Chondrocyte (in vitro differentiated cells): ENCODE measurements at regions not wholly inside any gene's neighbourhood (a gene's known extent, or its start where the extent isn't known, plus 50 kb on each side); places are given as distances from the start of the nearest gene placed in this dataset.

Experiments used
- DNase-seq: peaks from one replicate; pipeline ENCODE4 v3.0.0; 2021; ENCODE audit warnings: mixed read lengths, low spot score
- H3K27ac Mint-ChIP-seq: one replicate; pipeline ENCODE4 v1.8.0; 2021; ENCODE audit warnings: mild to moderate bottlenecking, moderate library complexity, mixed read lengths; ENCODE audit not compliant: unreplicated experiment
- H3K27me3 Mint-ChIP-seq: 2 replicates; pipeline ENCODE4 v1.8.0; 2021; ENCODE audit warnings: low read depth, mixed read lengths
- H3K36me3 Mint-ChIP-seq: 2 replicates; pipeline ENCODE4 v1.8.0; 2021; ENCODE audit warnings: low read depth, mixed read lengths
- H3K4me1 Mint-ChIP-seq: 2 replicates; pipeline ENCODE4 v1.8.0; 2021; ENCODE audit warnings: low read depth, mild to moderate bottlenecking, mixed read lengths
- H3K4me3 Mint-ChIP-seq: one replicate; pipeline ENCODE4 v1.8.0; 2021; ENCODE audit warnings: mild to moderate bottlenecking, moderate library complexity, mixed read lengths; ENCODE audit not compliant: unreplicated experiment
- H3K9me3 Mint-ChIP-seq: 2 replicates; pipeline ENCODE4 v1.8.0; 2021; ENCODE audit warnings: low read depth, mixed read lengths
- CTCF ChIP-seq: fragments of 200-600 bp; sonication (generic); IDR thresholded peaks from 2 replicates; pipeline ENCODE4 v1.5.0; 2021; ENCODE audit warnings: antibody characterized with exemption, mild to moderate bottlenecking, moderate library complexity

DNA sequence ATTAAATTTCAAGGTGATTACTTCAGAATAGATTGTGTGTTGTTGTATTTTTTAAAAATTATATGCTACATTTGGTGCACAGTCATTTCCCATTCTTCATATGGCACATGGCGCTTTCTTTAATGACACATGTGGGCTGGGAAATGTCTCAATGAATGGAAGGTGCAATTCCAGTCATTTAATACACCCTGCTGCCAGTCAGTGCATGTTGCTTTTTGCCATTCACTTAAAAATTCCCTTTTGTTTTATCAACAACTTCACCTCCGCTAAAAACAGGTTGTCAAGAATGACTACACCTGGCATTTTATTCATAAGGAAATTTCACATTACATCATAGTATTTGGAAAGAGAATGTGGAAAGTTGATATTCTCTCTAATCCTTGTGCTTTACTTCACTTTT is 716.4 kb upstream of the ADAMTS5 start:
- Mint-ChIP-seq H3K9me3 (peaks cover 12% of the 10 kb centered on the region), H3K4me3 (no peak overlapping the region), H3K27me3 (no peaks in the 10 kb centered on the region), H3K27ac (no peak overlapping the region), H3K4me1 (peaks cover 10% of the 10 kb centered on the region), H3K36me3 (peaks cover 4% of the 10 kb centered on the region)
- DNase-seq, result no peak
- no peak for TF ChIP-seq CTCF

DNA sequence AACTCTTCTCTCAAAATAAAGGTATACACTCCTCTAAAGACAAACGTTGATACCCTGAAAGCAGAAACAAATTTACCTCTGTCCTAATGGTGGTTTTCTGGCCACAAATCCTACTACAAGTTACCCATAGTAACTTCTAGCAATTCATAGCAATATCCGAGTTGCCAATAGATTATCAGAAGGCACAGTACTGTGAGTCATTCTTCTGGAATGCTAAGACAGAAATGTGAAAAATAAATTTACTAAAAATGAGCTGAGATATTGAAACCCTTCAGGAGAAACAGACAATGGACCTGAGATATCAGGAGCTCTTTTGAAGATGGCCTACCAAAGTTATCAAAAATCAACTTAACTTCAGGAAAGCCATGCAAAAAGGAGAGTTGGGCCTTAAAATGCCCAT is 715.0 kb upstream of the ADAMTS5 start:
- Mint-ChIP-seq H3K4me3 (no peak overlapping the region), H3K36me3 (peaks cover 1% of the 10 kb centered on the region), H3K27ac (no peak overlapping the region), H3K4me1 (peaks cover 18% of the 10 kb centered on the region), H3K27me3 (no peaks in the 10 kb centered on the region), H3K9me3 (peaks cover 9% of the 10 kb centered on the region)
- no peak for TF ChIP-seq CTCF
- DNase-seq, result no peak

DNA sequence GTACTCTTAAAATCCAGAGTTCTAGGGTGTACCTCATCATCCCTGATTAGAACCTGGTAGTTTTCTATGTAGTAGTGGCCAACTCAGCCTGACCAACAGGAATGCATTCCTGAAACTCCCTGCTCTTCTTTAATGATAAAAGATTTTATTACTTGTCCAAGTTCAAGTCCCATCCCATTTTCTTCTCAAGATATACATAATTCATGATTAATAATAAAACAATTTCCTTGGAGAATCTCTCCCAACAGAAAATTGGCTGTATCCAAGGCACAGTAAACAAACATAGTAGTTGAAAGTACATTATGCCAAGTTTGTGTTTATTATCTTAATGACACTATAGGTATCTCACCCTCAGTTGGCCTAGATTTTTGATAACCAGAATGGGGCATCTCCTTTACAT is 714.1 kb upstream of the ADAMTS5 start:
- Mint-ChIP-seq H3K9me3 (peaks cover 5% of the 10 kb centered on the region), H3K4me1 (peaks cover 19% of the 10 kb centered on the region), H3K27me3 (no peaks in the 10 kb centered on the region), H3K4me3 (no peak overlapping the region), H3K36me3 (peaks cover 1% of the 10 kb centered on the region), H3K27ac (no peak overlapping the region)
- no peak for TF ChIP-seq CTCF
- no peak for DNase-seq

DNA sequence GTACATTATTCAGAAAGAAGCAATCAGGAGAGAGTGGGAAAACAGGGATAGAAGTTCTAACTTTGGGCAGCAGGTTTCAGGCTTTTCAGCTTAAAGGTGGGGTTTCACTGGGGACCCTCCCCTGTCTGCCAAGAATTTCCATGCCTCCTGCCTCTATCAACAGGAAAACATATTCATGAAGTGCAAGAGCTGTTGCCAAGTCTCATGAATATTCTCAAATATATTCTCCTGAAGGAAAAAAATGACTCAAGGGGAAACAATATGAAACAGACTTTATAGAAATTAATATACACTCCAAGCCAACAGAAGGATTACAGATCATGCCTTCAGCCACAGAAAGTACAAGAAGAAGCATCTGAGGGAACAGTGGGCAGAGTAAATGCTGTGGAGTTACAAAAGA is 713.3 kb upstream of the ADAMTS5 start:
- Mint-ChIP-seq H3K36me3 (no peaks in the 10 kb centered on the region), H3K27ac (no peak overlapping the region), H3K4me3 (no peak overlapping the region), H3K4me1 (peaks cover 19% of the 10 kb centered on the region), H3K27me3 (no peaks in the 10 kb centered on the region), H3K9me3 (peaks cover 8% of the 10 kb centered on the region)
- DNase-seq, result no peak
- TF ChIP-seq CTCF, result no peak

DNA sequence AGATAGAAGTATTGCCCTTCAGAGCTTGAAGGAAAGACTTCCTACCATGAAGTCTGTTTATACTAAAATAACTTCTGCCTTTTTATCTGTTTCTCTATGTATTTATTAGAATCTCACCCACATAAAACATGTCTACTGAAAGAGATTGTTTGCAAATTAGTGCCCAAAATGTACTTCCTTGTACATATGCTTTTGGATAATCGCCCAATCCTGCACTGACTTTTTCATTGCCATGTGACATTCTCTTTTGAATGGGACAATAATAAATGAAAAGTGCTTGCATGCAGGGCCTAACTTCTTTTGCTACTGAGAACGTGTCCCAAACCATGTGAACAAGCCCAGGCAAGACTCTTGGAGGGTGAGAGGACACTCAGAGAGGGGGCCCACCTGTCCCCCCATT is 711.6 kb upstream of the ADAMTS5 start:
- no peaks in the 10 kb centered on the region for H3K27me3 Mint-ChIP-seq
- H3K4me1 Mint-ChIP-seq, result peaks cover 24% of the 10 kb centered on the region
- H3K4me3 Mint-ChIP-seq, result no peak overlapping the region
- no peak for TF ChIP-seq CTCF
- H3K9me3 Mint-ChIP-seq, result peaks cover 9% of the 10 kb centered on the region
- no peak overlapping the region for H3K27ac Mint-ChIP-seq
- H3K36me3 Mint-ChIP-seq, result no peaks in the 10 kb centered on the region
- DNase-seq, result no peak
